ENCODE measurements at regions not wholly inside any gene's neighbourhood (a gene's known extent, or its start where the extent isn't known, plus 50 kb on each side); places are given as distances from the start of the nearest gene placed in this dataset.
"Not testable (repeated sequence)": the region's sequence is repeated elsewhere in the genome, so short reads cannot be mapped to it uniquely, and the experiment has no call there.

- DNase-seq (ENCODE audit: low read depth), result no peak
Measured at GRCh38 chr14:40265096-40265495, 832.9 kb upstream of the FBXO33 start.

- no peak for DNase-seq (ENCODE audit: low read depth)
Measured at GRCh38 chr14:40252817-40253447, 820.7 kb upstream of the FBXO33 start.

GRCh38 chr14:40248671-40249070 is 816.4 kb upstream of the FBXO33 start:
- DNase-seq (ENCODE audit: low read depth), result no peak

- DNase-seq (ENCODE audit: low read depth), result no peak
Measured at GRCh38 chr14:40240245-40240859, 808.1 kb upstream of the FBXO33 start.

- DNase-seq (ENCODE audit: low read depth), result no peak
Measured at GRCh38 chr14:40232302-40232701, 800.1 kb upstream of the FBXO33 start.

GRCh38 chr14:40229676-40230075 is 797.4 kb upstream of the FBXO33 start:
- no peak for DNase-seq (ENCODE audit: low read depth)

GRCh38 chr14:40222996-40223395 is 790.8 kb upstream of the FBXO33 start:
- no peak for DNase-seq (ENCODE audit: low read depth)

- no peak for DNase-seq (ENCODE audit: low read depth)
Measured at GRCh38 chr14:40221428-40221827, 789.2 kb upstream of the FBXO33 start.

GRCh38 chr14:40219032-40219431 is 786.8 kb upstream of the FBXO33 start:
- no peak for DNase-seq (ENCODE audit: low read depth)

GRCh38 chr14:40218282-40218941 is 786.2 kb upstream of the FBXO33 start:
- no peak for DNase-seq (ENCODE audit: low read depth)

GRCh38 chr14:40216976-40217375 is 784.7 kb upstream of the FBXO33 start:
- DNase-seq (ENCODE audit: low read depth), result no peak

GRCh38 chr14:40216408-40216807 is 784.2 kb upstream of the FBXO33 start:
- DNase-seq (ENCODE audit: low read depth), result not testable (repeated sequence)

- DNase-seq (ENCODE audit: low read depth), result no peak
Measured at GRCh38 chr14:40213701-40214100, 781.5 kb upstream of the FBXO33 start.

- DNase-seq (ENCODE audit: low read depth), result no peak
Measured at GRCh38 chr14:40204441-40205175, 772.4 kb upstream of the FBXO33 start.

GRCh38 chr14:40199101-40199500 is 766.9 kb upstream of the FBXO33 start:
- DNase-seq (ENCODE audit: low read depth), result no peak

- no peak for DNase-seq (ENCODE audit: low read depth)
Measured at GRCh38 chr14:40197344-40197743, 765.1 kb upstream of the FBXO33 start.

GRCh38 chr14:40188006-40188405 is 755.8 kb upstream of the FBXO33 start:
- peak; percentile 3 for DNase-seq (ENCODE audit: low read depth)

- DNase-seq (ENCODE audit: low read depth), result no peak
Measured at GRCh38 chr14:40164083-40164482, 731.9 kb upstream of the FBXO33 start.

GRCh38 chr14:40139657-40140056 is 707.4 kb upstream of the FBXO33 start:
- no peak for DNase-seq (ENCODE audit: low read depth)

- DNase-seq (ENCODE audit: low read depth), result no peak
Measured at GRCh38 chr14:40133463-40133862, 701.2 kb upstream of the FBXO33 start.

GRCh38 chr14:40129159-40129558 is 696.9 kb upstream of the FBXO33 start:
- DNase-seq (ENCODE audit: low read depth), result no peak

GRCh38 chr14:40123816-40124215 is 691.6 kb upstream of the FBXO33 start:
- DNase-seq (ENCODE audit: low read depth), result no peak
